ENCODE measurements at regions not wholly inside any gene's neighbourhood (a gene's known extent, or its start where the extent isn't known, plus 50 kb on each side); places are given as distances from the start of the nearest gene placed in this dataset.
A peak's percentile ranks its signal among the peaks of the same experiment; 100 is the strongest.

DNA sequence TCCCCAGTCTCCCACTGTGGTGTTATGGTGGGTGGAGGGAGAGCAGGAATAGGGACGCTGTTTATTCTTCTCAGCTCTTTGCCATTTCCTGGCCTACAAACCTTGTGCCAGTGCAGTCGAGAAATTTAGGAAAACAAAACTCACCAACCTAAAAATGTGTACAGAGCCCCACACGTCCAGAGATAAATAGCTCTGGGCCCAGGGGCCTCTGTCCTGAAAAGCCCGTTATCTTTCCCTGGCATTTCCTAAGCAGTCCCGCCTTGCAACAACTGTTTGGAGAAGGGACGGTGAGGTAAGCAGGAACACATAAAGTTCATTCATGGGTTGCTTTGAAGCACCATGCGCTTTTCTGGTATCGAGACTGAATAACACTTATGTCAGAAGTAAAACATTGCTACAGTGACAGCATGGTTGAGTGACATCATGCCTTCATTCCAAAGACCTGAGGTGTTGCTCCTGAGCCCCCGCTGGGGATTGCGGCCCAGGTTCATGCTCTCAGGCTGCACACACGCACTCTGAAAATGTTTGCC, 80.1 kb upstream of the NXT1 start:
- peak overlapping the region; percentile 76 for H3K27ac ChIP-seq (ENCODE audit: insufficient read depth, low read depth, low read length)
- H3K4me1 ChIP-seq (ENCODE audit: control insufficient read depth, extremely low read depth, insufficient read depth, low read length) = peaks cover 17% of the 10 kb centered on the region

DNA sequence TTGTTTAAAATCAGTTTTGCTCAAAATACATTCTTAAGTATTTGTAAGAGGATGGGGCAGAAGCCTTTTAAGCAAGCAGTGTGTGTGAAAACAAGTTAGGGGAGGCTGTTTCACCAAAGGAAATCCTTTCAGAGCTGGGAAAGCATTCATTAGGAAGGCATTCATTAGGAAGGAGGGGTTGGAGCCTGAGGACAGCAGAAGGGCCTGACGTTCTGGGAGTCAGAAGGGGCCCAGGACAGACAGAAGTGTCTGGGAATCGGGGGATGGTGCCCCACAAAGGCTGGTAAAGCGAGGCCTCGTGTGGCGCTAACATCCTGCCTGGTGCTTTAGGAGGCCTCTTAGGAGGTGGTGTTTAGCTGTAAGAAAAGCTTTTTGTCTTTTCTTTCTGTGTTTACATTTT, 80.6 kb upstream of the NXT1 start:
- ChIA-PET CTCF (interaction anchor here (1.1 to 1.8 kb wide), 4 partner anchors 11 to 219 kb away, joined by 3 to 10 read pairs (median 6); no protein-coding TSS in a partner anchor), POLR2A (interaction anchor here (1.2 kb wide), 1 partner anchor 12 kb away, joined by 6 read pairs; no protein-coding TSS in a partner anchor)
- Histone ChIP-seq H3K4me3 (replicated peaks in 1 of 3; ENCODE audit: insufficient read depth in 1 of 3, low read depth in 1 of 3, low read length in 3 of 3) (no peak overlapping the region), H2AFZ (ENCODE audit: low read depth, low read length) (peak overlapping the region; percentile 78), H3K9me3 (replicated peaks; ENCODE audit: control insufficient read depth, insufficient read depth, low read length) (no peaks in the 10 kb centered on the region), H3K9ac (replicated peaks; ENCODE audit: extremely low read depth, insufficient read depth, low read length) (peak overlapping the region; percentile 70), H3K27me3 (ENCODE audit: control insufficient read depth in 2 of 2, insufficient read depth in 2 of 2, low read length in 2 of 2) (no peaks in the 10 kb centered on the region), H4K20me1 (replicated peaks; ENCODE audit: control insufficient read depth, extremely low read depth, insufficient read depth, low read length) (no peaks in the 10 kb centered on the region), H3K9me1 (replicated peaks; ENCODE audit: control insufficient read depth, extremely low read depth, insufficient read depth, low read length) (no peaks in the 10 kb centered on the region), H3K27ac (ENCODE audit: insufficient read depth, low read depth, low read length) (peak overlapping the region; percentile 76), H3K79me2 (ENCODE audit: control insufficient read depth, insufficient read depth, low read length) (no peaks in the 10 kb centered on the region), H3K36me3 (ENCODE audit: control insufficient read depth in 2 of 2, extremely low read depth in 1 of 2, insufficient read depth in 2 of 2, low read length in 2 of 2) (no peaks in the 10 kb centered on the region), H3K4me2 (ENCODE audit: insufficient read depth, low read length) (no peak overlapping the region), H3K4me1 (ENCODE audit: control insufficient read depth, extremely low read depth, insufficient read depth, low read length) (peaks cover 17% of the 10 kb centered on the region)
- no TSS peak for BruUV-seq (replicated peaks)
- TF ChIP-seq POLR2A (IDR thresholded peaks at IDR 0.05; ENCODE audit: low read depth, low read length) (peak; percentile 11), EZH2 (IDR thresholded peaks at IDR 0.05; ENCODE audit: borderline replicate concordance, low read depth, low read length, severe bottlenecking) (no peak)
- FAIRE-seq = no peak
- dilution Hi-C loops (cut with MboI; ENCODE audit: extremely low pct_ligation_motif_present, low sequenced_read_pairs) (no loop called here), intact Hi-C loops (cut with micrococcal nuclease) (loop anchor here (1.0 kb wide), 3 partner anchors 11 to 25 kb away; no protein-coding TSS in a partner anchor)
- DNase-seq (ENCODE audit: low read depth, low spot score) = peak; percentile 91

More for the DNA sequence above, 80.1 kb upstream of the NXT1 start:
- TF ChIP-seq EZH2 (IDR thresholded peaks at IDR 0.05; ENCODE audit: borderline replicate concordance, low read depth, low read length, severe bottlenecking) (no peak), GATA2 (IDR thresholded peaks at IDR 0.05; ENCODE audit: insufficient read depth, insufficient read length, low read depth, low read length) (peak; percentile 23), MYC (IDR thresholded peaks at IDR 0.05; ENCODE audit: low read depth, low read length) (no peak), JUN (IDR thresholded peaks at IDR 0.05; ENCODE audit: borderline replicate concordance, insufficient read depth, insufficient read length, low read depth) (peak; percentile 47)
- H3K27me3 ChIP-seq (ENCODE audit: control insufficient read depth in 2 of 2, insufficient read depth in 2 of 2, low read length in 2 of 2) = no peaks in the 10 kb centered on the region
- peak overlapping the region; percentile 70 for H3K9ac ChIP-seq (replicated peaks; ENCODE audit: extremely low read depth, insufficient read depth, low read length)
- H3K4me2 ChIP-seq (ENCODE audit: insufficient read depth, low read length) = no peak overlapping the region
- intact Hi-C loops (cut with micrococcal nuclease) (loop anchor here (1.0 kb wide), 3 partner anchors 11 to 25 kb away; no protein-coding TSS in a partner anchor), dilution Hi-C loops (cut with MboI; ENCODE audit: extremely low pct_ligation_motif_present, low sequenced_read_pairs) (no loop called here)
- no peaks in the 10 kb centered on the region for H3K79me2 ChIP-seq (ENCODE audit: control insufficient read depth, insufficient read depth, low read length)
- TSS peak; percentile 83 for BruUV-seq (replicated peaks)
- no peaks in the 10 kb centered on the region for H3K36me3 ChIP-seq (ENCODE audit: control insufficient read depth in 2 of 2, extremely low read depth in 1 of 2, insufficient read depth in 2 of 2, low read length in 2 of 2)
- no peaks in the 10 kb centered on the region for H3K9me1 ChIP-seq (replicated peaks; ENCODE audit: control insufficient read depth, extremely low read depth, insufficient read depth, low read length)
- no peaks in the 10 kb centered on the region for H3K9me3 ChIP-seq (replicated peaks; ENCODE audit: control insufficient read depth, insufficient read depth, low read length)
- H2AFZ ChIP-seq (ENCODE audit: low read depth, low read length) = peak overlapping the region; percentile 78
- DNase-seq (ENCODE audit: low read depth, low spot score) (peak; percentile 83), FAIRE-seq (peak; percentile 80)
- H3K4me3 ChIP-seq (replicated peaks in 1 of 3; ENCODE audit: insufficient read depth in 1 of 3, low read depth in 1 of 3, low read length in 3 of 3) = no peak overlapping the region
- POLR2A ChIA-PET = interaction anchor here (1.2 kb wide), 1 partner anchor 12 kb away, joined by 6 read pairs; no protein-coding TSS in a partner anchor
- H4K20me1 ChIP-seq (replicated peaks; ENCODE audit: control insufficient read depth, extremely low read depth, insufficient read depth, low read length) = no peaks in the 10 kb centered on the region
- CTCF ChIA-PET = interaction anchor here (1.1 to 1.8 kb wide), 5 partner anchors 12 to 219 kb away, joined by 3 to 10 read pairs (median 7); no protein-coding TSS in a partner anchor

All from endothelial cell of umbilical vein (primary cell).